Suprapubic skin (tissue), 4 donors: ENCODE measurements at regions not wholly inside any gene's neighbourhood (a gene's known extent, or its start where the extent isn't known, plus 50 kb on each side); places are given as distances from the start of the nearest gene placed in this dataset.

Experiments used
- DNase-seq, 2 donors: peaks; one replicate each; pipeline ENCODE4 v3.0.0-alpha.2; 2019; ENCODE audit warnings: low spot score in 2 of 2
- H3K27ac ChIP-seq: fragments of 200-600 bp; sonication (generic); one replicate; pipeline ENCODE4 v1.5.1; 2019
- H3K27me3 ChIP-seq: fragments of 200-600 bp; sonication (generic); one replicate; pipeline ENCODE4 v1.5.1; 2019
- H3K36me3 ChIP-seq: fragments of 200-600 bp; sonication (generic); one replicate; pipeline ENCODE4 v1.5.1; 2019
- H3K4me1 ChIP-seq: fragments of 200-600 bp; sonication (generic); one replicate; pipeline ENCODE4 v1.5.1; 2019
- H3K4me3 ChIP-seq: fragments of 200-600 bp; sonication (generic); one replicate; pipeline ENCODE4 v1.5.1; 2019; ENCODE audit warnings: mild to moderate bottlenecking
- H3K9me3 ChIP-seq: fragments of 200-600 bp; sonication (generic); one replicate; pipeline ENCODE4 v1.5.1; 2019
- CTCF ChIP-seq, 2 donors: fragments of 200-600 bp in 1 of 2; fragments of 450-650 bp in 1 of 2; sonication (generic) in 1 of 2; IDR thresholded peaks; one replicate each; pipeline ENCODE4 v1.5.1; 2016 to 2019; ENCODE audit warnings: antibody characterized with exemption in 2 of 2, mild to moderate bottlenecking in 1 of 2, moderate library complexity in 1 of 2
- EP300 ChIP-seq: sonication (generic); formaldehyde crosslinking; IDR thresholded peaks from one replicate; pipeline ENCODE4 v1.6.1; 2017; ENCODE audit warnings: antibody characterized with exemption
- POLR2A ChIP-seq, 2 donors: fragments of 450-650 bp; IDR thresholded peaks; one replicate each; pipeline ENCODE4 v1.6.1; 2017; ENCODE audit warnings: antibody characterized with exemption in 2 of 2, mild to moderate bottlenecking in 2 of 2, moderate library complexity in 2 of 2
- POLR2AphosphoS5 ChIP-seq, 3 donors: sonication (generic); formaldehyde crosslinking; IDR thresholded peaks; one replicate each; pipeline ENCODE4 v1.6.1; 2017; ENCODE audit warnings: antibody characterized with exemption in 3 of 3
- WGBS: methylation state at CpG from one replicate; pipeline ENCODE4 v1.1.5; 2018; 5-methylcytosine and 5-hydroxymethylcytosine counted together

DNA sequence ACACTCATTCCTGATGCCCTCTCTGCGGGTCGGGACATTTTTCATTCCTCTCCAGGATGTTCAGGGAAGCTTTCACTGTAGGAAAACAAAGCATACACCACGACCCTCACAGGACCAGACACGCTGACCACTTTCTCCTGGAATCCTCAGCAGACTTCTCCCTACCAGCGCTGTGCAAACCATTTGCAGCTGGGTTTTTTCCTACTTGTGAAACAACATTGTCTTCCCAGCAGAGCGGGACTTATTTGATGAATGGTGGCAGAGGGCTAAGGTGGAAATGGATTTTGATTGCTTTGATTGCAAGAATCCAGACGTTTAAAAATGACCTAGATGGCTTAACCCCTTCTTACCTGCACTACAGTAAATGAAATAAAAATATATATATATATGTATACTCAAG, 265.9 kb downstream of the TBC1D4 start:
- no peak for DNase-seq
- WGBS: 26% methylated on average over 7 of the region's 7 CpGs
- H3K27ac ChIP-seq: no peak overlapping the region
- H3K4me3 ChIP-seq: no peak overlapping the region
- H3K27me3 ChIP-seq: peaks cover 6% of the 10 kb centered on the region
- H3K9me3 ChIP-seq: no peaks in the 10 kb centered on the region
- H3K4me1 ChIP-seq: peaks cover 3% of the 10 kb centered on the region
- H3K36me3 ChIP-seq: no peaks in the 10 kb centered on the region
- TF ChIP-seq POLR2AphosphoS5 (IDR thresholded peaks at IDR 0.05) (no peak), POLR2A (IDR thresholded peaks at IDR 0.05) (no peak), CTCF (IDR thresholded peaks at IDR 0.05) (no peak), EP300 (no peak)

DNA sequence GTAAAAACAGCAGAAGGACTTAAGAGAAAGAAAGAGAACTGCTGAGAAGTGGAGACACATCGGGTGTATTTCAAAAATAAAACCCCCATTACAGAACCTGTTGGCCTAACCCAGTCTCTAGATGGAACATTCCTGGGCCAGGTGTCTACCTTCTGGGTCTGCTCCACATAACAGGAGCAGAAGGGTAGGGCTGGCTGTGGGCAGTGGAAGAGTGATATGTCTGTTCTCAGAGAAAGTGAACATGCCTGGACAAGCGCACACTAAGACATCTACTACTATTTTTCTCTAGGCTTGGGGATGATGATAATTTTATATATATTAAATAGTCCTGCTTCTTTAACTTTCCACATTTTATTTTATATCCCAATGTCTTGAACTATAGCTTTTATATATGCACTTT, 267.1 kb downstream of the TBC1D4 start:
- no peak overlapping the region for H3K4me3 ChIP-seq
- no peak for DNase-seq
- TF ChIP-seq CTCF (IDR thresholded peaks at IDR 0.05) (no peak), POLR2AphosphoS5 (IDR thresholded peaks at IDR 0.05) (no peak), EP300 (no peak), POLR2A (IDR thresholded peaks at IDR 0.05) (no peak)
- H3K27ac ChIP-seq: no peak overlapping the region
- no peaks in the 10 kb centered on the region for H3K9me3 ChIP-seq
- peaks cover 3% of the 10 kb centered on the region for H3K4me1 ChIP-seq
- no peaks in the 10 kb centered on the region for H3K27me3 ChIP-seq
- WGBS: 58% methylated on average over 2 of the region's 2 CpGs
- no peaks in the 10 kb centered on the region for H3K36me3 ChIP-seq

DNA sequence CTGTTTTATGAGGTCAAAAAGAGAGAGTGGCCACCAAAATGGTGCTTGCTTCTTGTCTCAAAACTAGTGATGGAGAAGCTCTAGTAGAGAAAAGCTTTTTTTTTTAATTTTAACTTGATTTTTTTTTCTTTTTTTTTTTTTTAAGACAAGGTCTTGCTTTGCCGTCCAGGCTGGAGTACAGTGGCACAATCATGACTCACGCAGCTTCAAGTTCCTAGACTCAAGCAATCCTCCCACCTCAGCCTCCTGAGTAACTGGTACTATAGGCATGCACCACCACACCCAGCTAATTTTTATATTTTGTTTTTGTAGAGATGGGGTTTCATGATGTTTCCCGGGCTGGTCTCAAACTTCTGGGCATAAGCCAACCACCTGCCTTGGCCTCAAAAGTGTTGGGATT, 279.0 kb downstream of the TBC1D4 start:
- H3K36me3 ChIP-seq: no peaks in the 10 kb centered on the region
- H3K9me3 ChIP-seq: no peaks in the 10 kb centered on the region
- H3K27ac ChIP-seq: no peak overlapping the region
- H3K27me3 ChIP-seq: no peaks in the 10 kb centered on the region
- no peak for DNase-seq
- TF ChIP-seq POLR2A (IDR thresholded peaks at IDR 0.05) (no peak), CTCF (IDR thresholded peaks at IDR 0.05) (no peak), EP300 (no peak), POLR2AphosphoS5 (IDR thresholded peaks at IDR 0.05) (no peak)
- 68% methylated on average over 3 of the region's 3 CpGs for WGBS
- H3K4me1 ChIP-seq: no peaks in the 10 kb centered on the region
- H3K4me3 ChIP-seq: no peak overlapping the region

DNA sequence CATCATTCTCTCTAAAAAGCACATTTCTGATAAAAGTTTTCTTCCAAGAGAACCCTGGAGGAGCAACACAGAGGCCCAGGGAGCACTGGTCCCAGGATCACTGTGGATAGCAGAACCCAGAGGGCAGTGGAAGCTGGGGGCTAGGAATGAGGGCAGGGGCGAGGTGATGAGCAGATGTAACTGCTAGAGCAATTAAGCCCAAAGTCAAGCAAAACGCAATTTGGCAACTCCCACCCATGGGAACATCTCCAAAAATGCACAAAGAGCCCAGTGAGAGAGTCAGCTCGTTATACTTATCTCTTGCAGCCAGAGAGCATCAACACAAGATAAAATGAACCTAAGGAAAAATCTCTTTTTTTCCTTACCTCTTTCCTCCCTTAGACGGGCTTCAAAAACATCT, 284.2 kb downstream of the TBC1D4 start:
- no peak overlapping the region for H3K27ac ChIP-seq
- no peak overlapping the region for H3K4me3 ChIP-seq
- WGBS: 27% methylated on average over 4 of the region's 4 CpGs
- H3K4me1 ChIP-seq: no peaks in the 10 kb centered on the region
- no peaks in the 10 kb centered on the region for H3K9me3 ChIP-seq
- no peaks in the 10 kb centered on the region for H3K27me3 ChIP-seq
- H3K36me3 ChIP-seq: no peaks in the 10 kb centered on the region
- no peak for DNase-seq
- TF ChIP-seq CTCF (IDR thresholded peaks at IDR 0.05) (no peak), POLR2AphosphoS5 (IDR thresholded peaks at IDR 0.05) (no peak), EP300 (no peak), POLR2A (IDR thresholded peaks at IDR 0.05) (no peak)

DNA sequence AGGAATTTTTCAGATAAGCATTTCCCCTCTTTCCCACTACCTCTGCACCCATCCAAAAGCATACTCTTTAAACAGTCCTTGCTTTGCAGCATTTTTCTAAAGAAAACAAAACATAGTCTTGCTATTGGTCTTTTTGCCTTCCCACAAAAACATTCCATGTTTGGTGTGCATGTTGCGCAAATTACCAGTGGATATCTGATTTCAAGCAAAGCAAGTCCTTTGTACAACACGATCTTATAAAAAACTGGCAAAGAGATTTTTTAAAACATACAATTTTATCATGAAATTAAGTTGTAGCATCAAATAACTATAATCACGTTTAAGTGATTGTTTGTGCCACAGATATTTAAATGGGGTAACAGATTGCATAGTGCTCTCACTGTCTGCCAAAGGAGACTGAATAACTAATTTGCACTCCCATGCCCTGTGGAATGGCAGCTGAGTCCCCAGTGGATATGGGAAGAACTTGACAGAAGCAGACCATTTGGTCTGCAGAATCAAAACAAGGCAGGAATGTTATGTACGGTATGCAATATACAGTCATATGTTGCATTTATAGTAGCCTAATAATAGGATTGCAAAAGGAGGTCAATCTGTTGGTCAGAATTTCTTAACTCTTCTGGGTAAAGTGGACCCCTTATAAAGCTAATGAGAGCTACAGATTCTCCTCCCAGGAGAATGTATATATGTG, 285.7 kb downstream of the TBC1D4 start:
- Histone ChIP-seq H3K27ac (no peak overlapping the region), H3K36me3 (no peaks in the 10 kb centered on the region), H3K4me1 (no peaks in the 10 kb centered on the region), H3K4me3 (no peak overlapping the region), H3K27me3 (no peaks in the 10 kb centered on the region), H3K9me3 (no peaks in the 10 kb centered on the region)
- DNase-seq: no peak
- TF ChIP-seq EP300 (no peak), CTCF (IDR thresholded peaks at IDR 0.05) (no peak), POLR2AphosphoS5 (IDR thresholded peaks at IDR 0.05) (no peak), POLR2A (IDR thresholded peaks at IDR 0.05) (no peak)
- WGBS: 57% methylated on average over 4 of the region's 4 CpGs
